Osteoblast (primary cell): ENCODE measurements at regions not wholly inside any gene's neighbourhood (a gene's known extent, or its start where the extent isn't known, plus 50 kb on each side); places are given as distances from the start of the nearest gene placed in this dataset.

ENCODE experiments used
- DNase-seq: peaks from one replicate; pipeline ENCODE4 v3.0.0; 2011; ENCODE audit warnings: low spot score, mixed read lengths; ENCODE audit not compliant: insufficient read length; ENCODE audit errors: missing footprints
- H2AFZ ChIP-seq: 2 replicates; pipeline ENCODE4 v1.6.0; 2011; ENCODE audit warnings: mild to moderate bottlenecking, low read length
- H3K27ac ChIP-seq: 2 replicates; pipeline ENCODE4 v1.5.1; 2011; ENCODE audit warnings: mild to moderate bottlenecking, low read depth, low read length, moderate library complexity
- H3K27me3 ChIP-seq: 2 replicates; pipeline ENCODE4 v1.6.0; 2012; ENCODE audit warnings: mild to moderate bottlenecking, control low read depth, inconsistent platforms, low read length, moderate library complexity; ENCODE audit not compliant: insufficient read depth
- H3K36me3 ChIP-seq: 2 replicates; pipeline ENCODE4 v1.5.1; 2011; ENCODE audit warnings: mild to moderate bottlenecking, low read length, control low read depth, moderate library complexity; ENCODE audit not compliant: insufficient read depth
- H3K4me1 ChIP-seq: 2 replicates; pipeline ENCODE4 v1.5.1; 2011; ENCODE audit warnings: mild to moderate bottlenecking, low read length, control low read depth, moderate library complexity; ENCODE audit not compliant: insufficient read depth
- H3K4me2 ChIP-seq: 2 replicates; pipeline ENCODE4 v1.6.0; 2011; ENCODE audit warnings: mild to moderate bottlenecking, low read length; ENCODE audit not compliant: insufficient read depth
- H3K4me3 ChIP-seq: fragments of 200-600 bp; sonication (generic); 3 replicates; pipeline ENCODE4 v1.5.1; 2012; ENCODE audit warnings: mild to moderate bottlenecking, low read length, inconsistent platforms; ENCODE audit not compliant: insufficient read depth
- H3K79me2 ChIP-seq: 2 replicates; pipeline ENCODE4 v1.6.0; 2012; ENCODE audit warnings: mild to moderate bottlenecking, low read length, control low read depth, inconsistent platforms; ENCODE audit not compliant: insufficient read depth
- H3K9me3 ChIP-seq: 2 replicates; pipeline ENCODE4 v1.5.1; 2011; ENCODE audit warnings: low read depth, low read length, control low read depth
- H4K20me1 ChIP-seq: 2 replicates; pipeline ENCODE4 v1.6.0; 2012; ENCODE audit warnings: mild to moderate bottlenecking, low read length, control low read depth; ENCODE audit not compliant: insufficient read depth
- TF ChIP-seq, protein P1 (sequence below): IDR thresholded peaks from 2 replicates; pipeline ENCODE4 v1.5.1; 2011; ENCODE audit warnings: mild to moderate bottlenecking, low read depth, low read length, moderate library complexity; ENCODE audit errors: extremely low read depth

DNA sequence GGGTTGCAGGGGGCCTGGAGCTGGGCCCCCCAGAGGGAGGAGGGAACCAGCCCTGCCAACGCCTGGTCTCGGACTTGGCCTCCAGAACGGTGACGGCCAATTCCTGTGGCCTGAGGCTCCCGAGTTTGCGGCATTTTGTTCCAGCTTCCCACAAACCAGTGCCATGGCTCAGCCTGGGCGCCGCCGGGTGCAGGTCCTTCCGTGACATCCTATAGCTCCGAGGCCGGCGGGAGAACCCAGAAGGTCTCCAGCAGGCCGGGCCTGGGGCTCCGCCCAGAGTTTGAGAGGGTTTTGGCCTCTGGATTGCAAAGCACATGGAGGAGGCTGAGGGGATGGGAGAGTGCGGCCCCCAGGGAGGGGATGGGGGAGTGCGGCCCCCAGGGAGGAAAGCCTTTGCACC lies 92.6 kb downstream of the UNCX start:
- H3K4me2 ChIP-seq, result no peak overlapping the region
- no peaks in the 10 kb centered on the region for H4K20me1 ChIP-seq
- H3K4me1 ChIP-seq, result no peaks in the 10 kb centered on the region
- no peak overlapping the region for H3K4me3 ChIP-seq
- no peaks in the 10 kb centered on the region for H3K36me3 ChIP-seq
- DNase-seq, result no peak
- H3K79me2 ChIP-seq, result no peaks in the 10 kb centered on the region
- no peaks in the 10 kb centered on the region for H3K9me3 ChIP-seq
- no peak overlapping the region for H2AFZ ChIP-seq
- no peak overlapping the region for H3K27ac ChIP-seq
- TF ChIP-seq, protein P1, sequence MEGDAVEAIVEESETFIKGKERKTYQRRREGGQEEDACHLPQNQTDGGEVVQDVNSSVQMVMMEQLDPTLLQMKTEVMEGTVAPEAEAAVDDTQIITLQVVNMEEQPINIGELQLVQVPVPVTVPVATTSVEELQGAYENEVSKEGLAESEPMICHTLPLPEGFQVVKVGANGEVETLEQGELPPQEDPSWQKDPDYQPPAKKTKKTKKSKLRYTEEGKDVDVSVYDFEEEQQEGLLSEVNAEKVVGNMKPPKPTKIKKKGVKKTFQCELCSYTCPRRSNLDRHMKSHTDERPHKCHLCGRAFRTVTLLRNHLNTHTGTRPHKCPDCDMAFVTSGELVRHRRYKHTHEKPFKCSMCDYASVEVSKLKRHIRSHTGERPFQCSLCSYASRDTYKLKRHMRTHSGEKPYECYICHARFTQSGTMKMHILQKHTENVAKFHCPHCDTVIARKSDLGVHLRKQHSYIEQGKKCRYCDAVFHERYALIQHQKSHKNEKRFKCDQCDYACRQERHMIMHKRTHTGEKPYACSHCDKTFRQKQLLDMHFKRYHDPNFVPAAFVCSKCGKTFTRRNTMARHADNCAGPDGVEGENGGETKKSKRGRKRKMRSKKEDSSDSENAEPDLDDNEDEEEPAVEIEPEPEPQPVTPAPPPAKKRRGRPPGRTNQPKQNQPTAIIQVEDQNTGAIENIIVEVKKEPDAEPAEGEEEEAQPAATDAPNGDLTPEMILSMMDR, result no peak
- peaks cover 30% of the 10 kb centered on the region for H3K27me3 ChIP-seq

DNA sequence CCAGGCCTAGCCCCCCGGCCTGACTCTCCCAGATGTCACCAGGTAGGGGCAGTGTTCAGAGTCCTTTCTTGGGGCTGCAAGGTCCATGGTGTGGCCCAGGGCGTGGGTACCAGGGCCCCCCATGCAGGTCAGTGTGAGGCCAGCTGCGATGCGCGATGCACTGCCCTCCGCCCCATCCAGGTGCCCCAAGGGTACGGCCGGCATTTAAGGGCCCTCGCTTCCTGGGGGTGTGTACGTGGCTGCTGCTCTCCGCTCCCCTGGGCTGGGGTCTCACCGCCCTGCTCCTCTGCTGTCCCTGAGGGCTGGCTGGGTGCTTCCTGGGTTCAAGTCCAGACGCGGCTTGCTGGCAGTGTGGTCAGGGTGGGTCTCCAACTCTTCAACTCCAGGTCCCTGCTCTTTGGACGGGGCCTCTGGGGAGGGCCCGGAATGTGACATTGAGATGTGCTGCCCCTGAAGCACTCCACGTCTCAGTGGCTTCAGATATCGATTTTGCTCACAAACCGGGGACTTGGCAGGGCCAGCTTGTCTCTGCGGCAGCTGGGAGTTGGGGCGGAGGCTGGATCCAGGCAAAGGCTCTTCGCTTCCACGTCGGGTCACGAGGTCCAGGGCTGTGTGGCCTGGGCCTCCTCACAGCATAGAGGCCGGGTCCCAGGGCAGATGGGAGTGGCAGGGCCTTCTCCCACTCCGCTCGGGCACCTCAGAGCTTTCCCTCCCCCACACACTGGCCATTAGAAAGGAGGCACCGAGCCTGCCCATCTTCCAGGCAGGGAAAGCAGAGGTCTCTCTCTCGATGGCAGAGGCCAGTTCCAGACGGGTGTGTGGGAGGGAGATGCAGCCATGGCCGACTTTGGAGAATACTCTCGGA lies 93.2 kb downstream of the UNCX start:
- TF ChIP-seq, protein P1, result no peak
- Histone ChIP-seq H3K27ac (no peak overlapping the region), H4K20me1 (no peaks in the 10 kb centered on the region), H3K4me1 (no peaks in the 10 kb centered on the region), H3K79me2 (no peaks in the 10 kb centered on the region), H3K4me3 (no peak overlapping the region), H3K9me3 (no peaks in the 10 kb centered on the region), H3K4me2 (no peak overlapping the region), H3K27me3 (peaks cover 30% of the 10 kb centered on the region), H3K36me3 (no peaks in the 10 kb centered on the region), H2AFZ (no peak overlapping the region)
- DNase-seq, result no peak

DNA sequence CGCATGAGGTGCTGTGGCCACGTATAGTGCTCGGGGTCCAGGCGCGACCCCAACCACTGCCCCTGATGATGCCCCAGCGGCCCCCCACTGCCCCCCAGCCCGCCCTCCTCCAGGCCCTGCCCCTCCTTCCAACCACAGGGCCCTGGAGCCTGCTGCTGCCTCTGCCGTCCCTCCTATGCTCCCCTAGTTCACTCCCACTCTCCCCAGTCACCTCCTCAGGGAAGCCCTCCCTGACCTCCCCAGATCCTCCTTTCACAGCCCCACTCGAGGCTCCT lies 93.8 kb downstream of the UNCX start:
- Histone ChIP-seq H3K9me3 (no peaks in the 10 kb centered on the region), H2AFZ (no peak overlapping the region), H3K4me2 (no peak overlapping the region), H4K20me1 (no peaks in the 10 kb centered on the region), H3K36me3 (no peaks in the 10 kb centered on the region), H3K27me3 (peaks cover 29% of the 10 kb centered on the region), H3K4me1 (no peaks in the 10 kb centered on the region), H3K27ac (no peak overlapping the region), H3K4me3 (no peak overlapping the region), H3K79me2 (no peaks in the 10 kb centered on the region)
- TF ChIP-seq, protein P1, result no peak
- peak; percentile 14 for DNase-seq

DNA sequence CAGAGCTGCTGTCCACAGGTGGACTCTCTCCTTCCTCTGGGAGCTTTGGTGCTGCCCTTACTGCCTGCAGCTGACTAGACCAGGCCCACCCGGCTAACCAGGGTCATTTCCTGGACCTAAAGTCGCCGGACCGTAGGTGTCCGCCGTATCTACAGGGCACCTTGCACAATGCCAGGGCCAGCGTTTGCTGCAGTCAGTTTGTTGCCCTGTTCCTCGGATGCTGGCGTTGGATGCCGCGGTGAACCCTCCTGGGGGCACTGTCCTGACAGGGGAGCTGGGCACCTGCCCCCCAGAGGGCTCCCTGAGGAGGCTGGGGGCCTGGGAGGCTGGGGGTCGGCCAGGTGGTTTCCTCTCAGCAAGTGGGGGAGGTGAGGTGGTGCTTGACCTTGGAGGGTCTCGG lies 96.6 kb downstream of the UNCX start:
- Histone ChIP-seq H4K20me1 (no peaks in the 10 kb centered on the region), H3K36me3 (no peaks in the 10 kb centered on the region), H3K9me3 (no peaks in the 10 kb centered on the region), H3K4me1 (no peaks in the 10 kb centered on the region), H3K4me2 (no peak overlapping the region), H3K79me2 (no peaks in the 10 kb centered on the region), H3K4me3 (no peak overlapping the region), H3K27ac (no peak overlapping the region), H3K27me3 (peaks cover 6% of the 10 kb centered on the region), H2AFZ (no peak overlapping the region)
- no peak for DNase-seq
- TF ChIP-seq, protein P1, result no peak
